HG02798 (cell line): ENCODE measurements at regions not wholly inside any gene's neighbourhood (a gene's known extent, or its start where the extent isn't known, plus 50 kb on each side); places are given as distances from the start of the nearest gene placed in this dataset.
"Not testable (repeated sequence)": the region's sequence is repeated elsewhere in the genome, so short reads cannot be mapped to it uniquely, and the experiment has no call there.

Experiments used
- ATAC-seq: cut with Tn5 transposase; IDR thresholded peaks from one replicate; pipeline ENCODE4 v1.9.1; 2021; ENCODE audit warnings: mild to moderate bottlenecking; ENCODE audit not compliant: unreplicated experiment, poor library complexity

DNA sequence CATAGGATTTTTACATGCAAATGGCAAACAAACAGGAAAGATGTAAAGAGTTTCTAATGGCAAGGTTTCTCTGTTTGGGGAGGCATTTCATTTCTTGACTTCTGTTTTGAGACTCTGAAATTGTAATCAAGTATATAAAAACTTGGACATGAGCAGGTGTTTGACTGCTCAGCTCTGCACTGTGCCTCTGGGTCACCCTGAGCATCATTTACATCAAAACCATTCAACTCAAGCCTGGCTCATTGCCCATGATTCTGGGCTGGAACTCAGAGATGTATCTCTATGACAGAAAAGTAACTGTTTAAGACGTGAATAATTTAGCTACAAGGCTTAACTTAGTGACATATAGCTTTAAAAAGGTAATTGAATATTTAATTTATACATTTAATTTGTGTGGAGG, 1402.4 kb upstream of the NUDT12 start:
- ATAC-seq, result no peak

DNA sequence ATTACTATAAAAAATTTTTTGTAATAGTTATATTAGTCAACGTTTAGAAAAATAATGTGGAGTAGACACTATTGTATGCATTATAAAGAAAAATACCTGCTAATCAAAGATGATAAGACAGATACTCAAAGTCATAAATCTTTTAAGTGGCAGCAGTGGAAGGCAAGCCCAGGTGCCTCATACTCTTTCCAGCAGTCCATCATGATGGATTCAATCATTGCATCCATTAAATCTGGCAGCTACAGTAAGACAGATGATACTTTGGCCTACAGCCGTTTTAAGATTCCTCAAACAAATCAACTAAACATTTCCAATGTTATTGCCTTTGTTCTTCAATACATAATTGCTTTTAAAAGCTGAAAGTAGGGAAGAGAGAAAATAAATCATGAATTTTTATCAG, 1392.9 kb upstream of the NUDT12 start:
- ATAC-seq, result no peak

DNA sequence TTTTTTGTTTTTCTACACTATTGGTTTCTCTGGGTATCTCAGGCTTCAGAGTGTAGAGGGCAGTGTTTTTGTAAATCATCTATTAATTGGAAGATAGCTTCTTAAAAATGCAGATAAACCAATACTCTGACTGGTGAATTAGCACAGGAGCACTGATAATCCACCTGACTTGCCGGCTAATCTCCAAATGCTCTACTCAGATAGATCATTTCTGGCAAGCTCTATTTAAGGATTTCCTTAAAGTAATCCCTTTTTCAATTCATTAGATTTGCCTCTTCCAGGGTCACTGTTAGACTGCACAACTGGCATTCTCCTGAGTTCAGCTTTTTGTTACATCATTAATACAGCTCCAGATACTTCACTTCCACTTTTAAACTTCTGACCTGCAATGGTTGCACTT, 1390.3 kb upstream of the NUDT12 start:
- ATAC-seq, result no peak

DNA sequence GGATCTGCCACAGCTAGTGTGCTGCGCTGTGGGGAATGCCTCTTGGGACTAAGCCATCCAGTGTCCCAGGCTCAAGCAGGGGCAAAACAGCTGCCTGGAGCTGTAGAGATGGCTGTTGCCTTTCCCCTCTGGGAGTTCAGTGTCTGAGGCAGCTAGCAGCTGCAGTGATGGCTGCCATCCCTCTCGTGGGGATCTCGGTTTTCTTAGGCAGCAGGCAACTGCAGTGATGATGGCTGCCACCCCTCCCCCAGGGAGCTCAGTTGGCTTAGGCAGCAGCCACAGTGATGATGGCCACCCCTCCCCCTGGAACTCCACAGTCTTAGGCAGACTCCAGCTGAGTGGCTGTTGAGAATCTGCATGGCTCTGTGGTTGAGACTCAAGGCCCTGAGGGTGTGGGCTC, 1389.2 kb upstream of the NUDT12 start:
- ATAC-seq, result no peak

GRCh38 chr5:104947076-104947475, 1384.5 kb upstream of the NUDT12 start:
- no peak for ATAC-seq

- no peak for ATAC-seq
These were observed 1380.1 kb upstream of the NUDT12 start for GRCh38 chr5:104942735-104943134.

GRCh38 chr5:104941030-104941645, 1378.5 kb upstream of the NUDT12 start:
- no peak for ATAC-seq

- no peak for ATAC-seq
These were observed 1375.0 kb upstream of the NUDT12 start for GRCh38 chr5:104937598-104937997.

GRCh38 chr5:104932431-104932830, 1369.8 kb upstream of the NUDT12 start:
- ATAC-seq, result no peak

- ATAC-seq, result no peak
These were observed 1366.4 kb upstream of the NUDT12 start for GRCh38 chr5:104928906-104929520.

DNA sequence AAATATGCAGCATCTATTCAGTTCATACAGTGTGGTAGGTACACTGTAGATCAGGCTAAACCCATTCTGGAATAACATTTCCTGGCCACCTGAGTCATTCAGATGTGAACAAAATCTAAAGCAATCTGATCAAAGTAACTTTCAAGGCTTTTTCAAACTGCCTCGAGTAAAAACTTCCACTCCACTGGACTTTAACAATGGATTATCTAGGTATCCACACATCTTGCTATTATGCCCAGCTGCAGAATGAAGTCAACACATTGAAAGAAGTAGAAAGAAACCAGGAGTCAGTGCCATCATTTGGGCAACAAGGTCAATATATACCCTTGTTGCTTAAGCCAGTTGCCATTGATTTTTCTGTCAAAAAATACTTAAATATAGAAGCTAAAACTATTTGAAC, 1352.6 kb upstream of the NUDT12 start:
- no peak for ATAC-seq

DNA sequence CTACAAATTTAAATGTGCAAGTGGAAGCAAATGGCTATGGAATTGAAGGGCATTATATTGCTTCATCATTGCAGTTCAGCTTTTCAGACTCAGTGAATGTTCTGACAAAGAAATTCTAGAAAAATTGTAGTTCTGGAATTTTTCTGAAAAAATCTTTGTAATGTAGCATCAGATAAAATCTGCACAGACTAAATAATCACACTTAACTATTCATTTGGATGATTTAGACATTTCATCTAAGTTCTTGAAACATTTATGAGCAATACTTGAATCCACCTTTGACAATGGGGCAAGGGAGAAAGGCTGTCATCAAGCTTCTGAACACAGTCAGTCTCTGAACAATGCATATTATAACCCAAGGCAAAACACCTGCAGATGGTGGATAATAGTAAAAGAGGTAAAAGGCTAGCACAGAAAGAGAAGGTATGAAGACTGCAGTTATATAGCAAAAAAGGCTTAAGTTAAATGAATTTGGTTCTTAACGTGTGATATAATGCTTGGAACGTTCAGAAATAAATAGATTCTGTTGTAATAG, 1352.0 kb upstream of the NUDT12 start:
- ATAC-seq, result no peak

DNA sequence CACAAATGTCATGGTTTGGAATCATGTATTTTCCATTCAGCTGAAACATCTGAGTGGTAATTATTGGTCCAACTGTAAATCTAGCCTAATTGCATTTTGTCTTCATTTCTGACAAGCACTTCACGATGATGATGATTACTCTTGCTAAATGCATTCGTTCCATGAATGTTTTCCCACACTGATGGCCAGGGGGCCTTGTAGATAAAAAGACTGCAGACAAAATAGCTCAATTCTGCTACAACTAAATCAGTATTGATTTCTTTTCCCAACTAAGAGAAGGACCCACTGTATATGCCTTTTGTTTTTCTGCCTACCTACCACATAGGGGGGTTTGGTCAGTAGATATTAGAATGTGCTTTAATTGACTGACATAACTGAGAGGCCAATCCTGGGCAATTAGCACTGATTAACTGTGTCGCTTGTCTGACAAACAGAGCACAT, 1351.3 kb upstream of the NUDT12 start:
- ATAC-seq, result no peak

DNA sequence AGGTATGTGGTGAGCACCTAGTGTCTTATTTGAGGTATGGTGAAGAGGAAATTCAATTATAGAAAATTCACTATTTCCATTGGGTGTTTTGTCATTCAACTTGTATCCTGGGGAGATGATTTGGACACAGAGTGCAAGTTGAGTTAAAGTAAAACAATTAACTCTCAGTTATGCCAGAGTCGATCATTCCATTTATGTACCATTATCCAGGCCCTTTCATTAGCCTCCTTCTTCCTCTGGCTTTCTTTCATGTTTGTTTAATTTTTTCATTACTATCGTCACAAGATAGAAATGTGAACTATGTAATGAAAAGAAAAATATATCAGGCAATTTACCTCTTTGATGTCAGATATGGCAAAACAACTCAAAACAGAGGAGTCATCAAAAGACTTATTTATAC, 1347.2 kb upstream of the NUDT12 start:
- ATAC-seq, result no peak

DNA sequence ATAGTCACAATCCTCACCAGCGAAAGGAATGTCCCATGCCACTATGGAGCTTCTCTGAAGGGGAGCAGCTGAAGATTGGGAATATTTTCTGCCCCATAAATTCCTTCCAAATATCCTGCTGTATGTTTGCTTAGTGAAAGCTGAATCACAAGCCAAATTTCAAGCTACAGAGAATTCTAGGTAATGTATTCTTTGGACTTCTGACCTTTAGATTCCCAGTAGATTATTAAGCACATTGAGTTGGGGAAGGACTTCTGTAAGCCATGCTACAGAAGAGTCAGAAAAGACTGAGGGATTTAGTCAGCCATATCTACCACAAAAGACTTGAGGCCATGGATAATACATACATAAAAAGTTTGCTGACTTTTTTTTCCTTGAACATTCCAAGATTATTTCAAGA, 1342.0 kb upstream of the NUDT12 start:
- no peak for ATAC-seq

GRCh38 chr5:104903941-104904340, 1341.4 kb upstream of the NUDT12 start:
- no peak for ATAC-seq

GRCh38 chr5:104891596-104891995, 1329.0 kb upstream of the NUDT12 start:
- ATAC-seq, result no peak

DNA sequence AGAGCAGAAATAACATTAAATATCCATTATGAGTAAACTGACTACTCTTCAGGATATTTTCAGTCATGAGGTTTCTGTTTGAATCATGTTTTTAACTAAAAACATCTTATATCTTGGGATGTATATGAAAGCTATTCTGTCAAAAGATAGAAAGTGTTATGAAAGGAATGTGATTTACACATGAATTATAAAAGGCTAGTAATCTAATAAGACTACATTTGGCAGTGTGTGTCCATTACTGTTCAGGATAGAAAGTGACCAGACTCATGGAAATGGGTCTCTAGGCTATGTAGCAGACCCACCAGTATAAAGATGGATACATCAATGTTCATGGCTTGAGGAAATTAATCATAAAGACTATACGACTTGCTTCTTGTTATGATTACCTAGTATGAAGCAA, 1328.2 kb upstream of the NUDT12 start:
- no peak for ATAC-seq

DNA sequence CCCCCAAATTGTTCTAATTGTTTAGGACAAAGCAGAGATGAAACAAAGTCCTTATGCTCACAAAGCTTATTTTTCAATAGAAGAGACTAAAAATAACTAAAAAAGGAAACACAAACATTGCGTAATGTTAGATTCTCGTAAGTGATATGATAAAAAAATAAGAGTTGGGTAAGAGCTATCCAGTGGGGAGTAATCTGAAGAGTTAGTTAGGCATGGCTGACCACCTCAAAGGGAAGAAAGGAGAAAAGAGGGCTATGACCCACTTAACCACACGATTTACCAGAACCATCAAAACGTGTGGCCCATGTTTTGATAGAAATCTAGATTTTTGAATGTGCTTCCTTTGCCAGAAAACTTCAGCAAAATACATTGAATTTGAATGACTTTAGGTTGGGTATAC, 1296.8 kb upstream of the NUDT12 start:
- ATAC-seq, result no peak

- not testable (repeated sequence) for ATAC-seq
These were observed 1289.5 kb upstream of the NUDT12 start for GRCh38 chr5:104852099-104852498.

GRCh38 chr5:104845541-104845940, 1283.0 kb upstream of the NUDT12 start:
- ATAC-seq, result no peak

DNA sequence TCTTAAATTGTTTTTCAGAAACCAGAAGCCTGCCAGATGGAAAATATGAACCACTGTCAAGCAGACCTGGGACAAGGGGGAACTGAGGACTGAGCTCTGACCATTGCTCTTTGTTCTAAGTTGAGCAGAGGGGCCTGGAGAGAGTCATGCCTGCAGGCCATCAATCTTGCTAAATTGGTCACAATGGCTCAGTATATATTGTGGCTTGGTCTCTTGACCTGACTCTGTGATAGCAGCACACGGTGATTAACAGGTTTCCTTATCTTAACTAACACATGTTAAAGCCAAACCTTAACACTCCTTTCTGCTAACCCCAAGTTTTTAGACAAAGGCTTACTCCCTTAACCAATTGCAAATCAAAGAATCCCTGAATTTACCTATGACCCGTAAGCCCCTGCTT, 1281.2 kb upstream of the NUDT12 start:
- ATAC-seq, result no peak
